Fibroblast of skin of right quadriceps (primary cell): ENCODE measurements at regions not wholly inside any gene's neighbourhood (a gene's known extent, or its start where the extent isn't known, plus 50 kb on each side); places are given as distances from the start of the nearest gene placed in this dataset.
A peak's percentile ranks its signal among the peaks of the same experiment; 100 is the strongest.

Experiments
- DNase-seq: peaks from one replicate; pipeline ENCODE4 v3.0.0-alpha.2; 2013

DNA sequence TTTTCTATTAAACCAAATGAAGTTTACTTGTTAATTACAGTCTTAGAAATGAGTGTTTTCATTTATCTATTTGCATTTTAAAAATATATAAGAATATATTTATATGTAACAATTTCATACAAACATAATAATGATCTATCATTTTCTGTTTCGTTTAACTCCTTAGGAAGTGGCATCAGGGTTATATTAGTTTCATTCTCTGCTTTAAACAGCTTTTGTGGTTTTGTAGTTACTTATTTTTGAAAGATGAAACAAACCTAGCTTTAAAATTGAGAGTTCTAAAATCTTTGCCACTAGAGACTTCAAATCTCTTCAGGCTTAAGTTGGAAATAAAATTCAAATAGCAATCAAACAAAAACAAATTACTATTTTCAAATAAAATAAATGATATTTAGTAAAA is 2110.6 kb downstream of the MRPL39 start:
- no peak for DNase-seq

DNA sequence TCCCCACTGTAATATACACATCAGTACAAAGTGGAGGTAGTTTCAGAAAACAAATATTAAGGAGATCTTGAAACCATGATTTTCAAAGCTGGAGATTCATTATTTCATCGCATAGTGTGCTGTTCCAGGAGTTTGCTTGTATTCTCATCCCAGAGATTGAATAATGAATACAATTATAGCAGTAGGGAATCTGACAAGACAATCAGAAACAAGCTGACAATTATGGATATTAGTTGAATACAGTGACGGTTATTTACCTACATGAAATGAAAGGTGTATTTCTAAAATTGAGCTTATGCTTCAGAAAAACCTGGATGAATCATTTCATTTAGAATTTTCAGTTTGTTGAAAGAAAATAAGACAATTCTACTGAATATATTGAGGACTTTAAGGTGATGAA is 2119.0 kb downstream of the MRPL39 start:
- no peak for DNase-seq

GRCh38 chr21:23480591-23481270 is 2126.6 kb downstream of the MRPL39 start:
- no peak for DNase-seq

GRCh38 chr21:23478381-23478780 is 2128.9 kb downstream of the MRPL39 start:
- DNase-seq: no peak

DNA sequence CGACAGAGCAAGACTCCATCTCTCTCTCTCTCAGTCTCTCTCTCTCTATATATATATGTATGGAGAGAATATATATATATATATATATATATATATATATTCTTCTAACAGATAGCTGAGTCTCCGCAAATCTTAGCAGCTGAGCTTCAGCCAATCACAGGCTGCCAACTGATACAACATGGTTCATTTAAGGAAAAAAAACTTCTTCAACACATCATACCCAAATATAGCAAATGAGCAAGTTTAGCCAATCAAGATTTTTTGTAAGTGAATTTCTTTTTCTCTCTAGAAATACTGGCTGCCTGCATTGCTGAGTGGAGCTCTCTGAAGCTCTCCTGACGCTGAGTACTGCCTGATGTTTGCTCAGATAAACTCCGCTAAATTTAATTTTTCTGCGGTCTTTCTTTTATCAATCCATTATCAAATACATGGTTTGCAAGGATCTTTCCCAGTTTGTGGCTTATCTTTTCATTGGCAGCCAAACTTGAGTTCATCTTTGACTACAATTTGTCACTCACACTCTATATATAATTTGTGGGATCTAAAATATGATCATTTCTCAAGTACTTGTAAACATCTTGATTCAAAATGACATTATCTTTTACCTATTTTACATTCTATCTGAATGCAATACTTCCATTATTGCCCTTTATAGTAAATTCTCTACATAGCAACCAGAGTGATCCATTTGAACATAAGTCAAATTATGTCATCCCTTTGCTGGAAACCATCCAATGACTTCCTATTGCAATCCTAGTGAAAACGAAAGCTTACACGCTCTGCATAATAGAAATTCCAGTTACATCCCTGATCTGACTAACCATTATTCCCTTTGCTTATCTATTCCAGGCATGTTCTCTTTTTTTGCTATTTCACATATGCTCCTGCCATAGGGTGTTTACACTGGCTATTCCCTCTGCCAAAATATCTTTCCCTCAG is 2131.7 kb downstream of the MRPL39 start:
- peak; percentile 0 for DNase-seq

- DNase-seq: no peak
These were observed 2135.4 kb downstream of the MRPL39 start for GRCh38 chr21:23471877-23472276.

DNA sequence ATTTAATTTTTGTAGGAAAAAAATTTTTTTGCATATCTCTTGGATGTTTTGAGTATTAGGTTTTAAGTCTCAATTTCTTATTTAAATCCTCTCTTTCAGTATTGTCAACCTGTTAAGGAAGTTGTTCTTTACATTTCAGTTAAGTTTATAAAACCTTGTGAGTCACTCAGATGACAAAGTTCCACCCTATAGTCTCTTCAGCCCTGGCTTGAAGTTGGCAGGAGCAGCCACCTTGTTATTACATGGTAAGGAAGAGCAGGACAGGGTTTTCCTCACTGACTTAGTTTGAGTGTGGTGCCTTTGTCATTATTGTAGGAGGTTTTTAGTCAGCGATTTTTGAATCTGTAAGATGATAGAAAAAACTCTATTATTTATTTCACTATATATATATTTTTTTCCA is 2143.9 kb downstream of the MRPL39 start:
- no peak for DNase-seq

DNA sequence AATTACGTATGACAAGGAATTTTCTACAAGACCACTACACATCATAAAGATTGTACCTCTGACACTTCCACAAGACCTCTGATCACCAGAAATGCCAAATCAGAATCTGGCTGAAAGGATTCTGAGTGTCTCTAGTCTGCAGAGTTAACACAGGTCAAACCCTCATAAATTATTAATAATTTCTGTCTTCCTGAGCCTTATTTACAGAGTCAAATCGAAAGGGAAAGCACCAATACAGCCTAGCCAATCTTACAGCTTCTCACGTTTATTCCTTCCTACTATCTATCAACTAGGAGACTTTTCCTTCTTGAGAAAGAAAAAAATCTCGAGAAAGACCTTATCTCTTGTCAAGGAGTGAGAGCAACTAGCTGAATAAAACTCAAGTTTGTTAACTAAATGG is 2151.6 kb downstream of the MRPL39 start:
- DNase-seq: no peak

DNA sequence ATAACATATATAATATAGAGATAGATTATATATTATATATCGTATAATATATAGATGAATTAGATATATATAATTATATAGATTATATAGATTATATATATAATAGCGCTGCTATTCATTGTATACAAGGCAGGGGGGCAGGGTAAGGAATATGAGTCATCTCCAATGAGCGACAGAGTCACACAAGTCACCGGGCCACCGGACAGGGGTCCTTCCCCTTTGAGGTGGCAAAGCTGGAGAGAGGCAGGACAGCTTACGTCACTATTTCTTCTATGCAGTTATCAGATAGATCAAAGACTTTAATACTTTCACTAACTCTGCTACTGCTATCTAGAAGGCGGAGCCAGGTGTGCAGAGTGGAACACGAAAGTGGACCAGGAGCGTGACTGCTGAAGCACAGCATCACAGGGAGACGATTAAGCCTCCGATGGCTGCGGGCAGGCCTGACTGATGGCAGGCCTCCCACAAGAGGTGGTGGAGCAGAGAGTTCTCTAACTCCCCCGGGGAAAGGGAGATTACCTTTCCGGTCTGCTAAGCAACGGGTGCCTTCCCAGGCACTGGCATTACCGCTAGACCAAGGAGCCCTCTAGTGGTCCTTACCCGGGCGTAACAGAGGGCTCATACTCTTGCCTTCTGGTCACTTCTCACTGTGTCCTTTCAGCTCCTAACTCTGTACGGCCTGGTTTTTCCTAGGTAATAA is 2154.7 kb downstream of the MRPL39 start:
- DNase-seq: no peak

DNA sequence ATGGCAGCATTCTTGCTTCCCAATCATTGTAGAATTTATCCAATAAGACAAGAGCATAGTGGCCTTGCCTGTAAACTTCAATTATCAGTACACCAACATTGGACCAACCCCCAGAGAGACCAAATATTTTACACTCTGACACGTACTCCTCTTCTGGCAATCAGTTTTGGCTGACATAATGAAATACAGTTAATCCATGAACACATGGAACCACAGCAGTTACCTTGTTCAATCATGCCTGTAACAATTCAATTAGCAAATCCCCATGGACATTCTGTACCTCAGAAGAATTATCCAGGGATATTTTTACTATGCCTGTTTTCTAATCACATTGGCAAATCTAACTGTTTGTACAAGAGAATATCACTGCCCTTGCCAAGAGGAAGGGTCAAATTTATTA is 2162.0 kb downstream of the MRPL39 start:
- DNase-seq: no peak

- DNase-seq: no peak
These were observed 2169.2 kb downstream of the MRPL39 start for GRCh38 chr21:23438081-23438480.

DNA sequence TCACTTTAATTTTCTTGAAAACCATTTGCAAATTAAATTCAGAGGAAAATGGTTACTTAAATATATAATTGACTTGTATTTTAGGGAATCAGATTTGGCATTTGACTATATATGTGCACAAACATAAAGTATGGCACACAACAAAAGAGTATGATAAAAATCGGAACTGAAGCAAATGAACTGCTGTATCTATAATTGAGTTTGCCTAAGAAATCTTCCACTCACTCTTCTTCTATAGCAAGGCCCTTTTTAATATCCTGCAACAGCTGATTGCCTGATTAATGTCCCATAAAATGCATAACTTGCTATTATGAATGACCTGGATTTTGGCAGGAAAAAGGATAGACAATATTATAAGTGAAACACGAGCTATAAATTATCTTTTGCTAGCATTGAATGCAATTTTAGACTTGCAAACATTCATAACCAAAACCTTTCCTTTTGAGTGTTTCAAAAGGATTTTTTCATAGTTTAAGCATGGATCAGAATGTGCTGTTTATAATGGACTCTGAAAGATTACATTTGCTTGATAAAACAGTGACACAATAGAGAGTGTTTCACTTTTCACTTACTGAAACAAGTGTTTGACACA is 2204.3 kb downstream of the MRPL39 start:
- DNase-seq: no peak

- peak; percentile 0 for DNase-seq
These were observed 2206.0 kb downstream of the MRPL39 start for GRCh38 chr21:23401278-23401677.

DNA sequence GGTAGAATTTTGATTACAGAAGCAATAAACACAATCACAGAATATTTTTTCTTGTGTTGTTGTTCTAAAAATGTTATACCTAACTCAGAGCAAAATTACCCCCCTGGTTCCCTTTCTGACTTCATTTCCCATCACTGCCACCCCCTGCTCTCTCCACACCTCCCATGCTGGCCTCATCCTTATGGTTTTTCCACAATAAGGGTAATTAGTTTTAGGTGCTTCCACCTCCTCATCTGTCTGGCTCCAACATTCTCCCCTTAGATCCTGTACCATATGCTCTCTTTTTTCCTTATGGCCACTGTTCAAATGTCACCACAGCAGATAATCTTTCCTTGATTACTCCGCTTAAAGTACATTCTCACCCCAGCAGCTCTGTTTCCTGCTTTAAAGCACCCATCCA is 2208.6 kb downstream of the MRPL39 start:
- DNase-seq: no peak

DNA sequence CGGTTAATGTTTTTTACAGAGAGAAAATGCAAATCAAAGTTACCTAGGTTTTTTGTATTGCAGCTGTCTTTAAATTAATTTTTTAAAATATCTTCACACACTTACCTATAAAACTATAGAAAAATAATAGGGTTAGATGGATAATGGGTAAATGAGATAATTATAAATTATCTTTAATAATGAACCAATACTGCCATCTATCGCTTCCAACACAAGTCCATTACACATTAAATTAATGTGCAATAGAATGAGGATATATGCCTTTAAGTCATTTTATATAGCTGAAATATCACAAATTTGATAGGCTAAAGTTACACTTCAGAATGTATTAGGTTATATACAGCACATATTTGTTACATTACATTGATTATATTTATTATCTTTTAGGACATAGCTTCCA is 2212.8 kb downstream of the MRPL39 start:
- DNase-seq: no peak

GRCh38 chr21:23384679-23385078 is 2222.6 kb downstream of the MRPL39 start:
- DNase-seq: no peak

- DNase-seq: no peak
These were observed 2233.1 kb downstream of the MRPL39 start for GRCh38 chr21:23374155-23374554.

DNA sequence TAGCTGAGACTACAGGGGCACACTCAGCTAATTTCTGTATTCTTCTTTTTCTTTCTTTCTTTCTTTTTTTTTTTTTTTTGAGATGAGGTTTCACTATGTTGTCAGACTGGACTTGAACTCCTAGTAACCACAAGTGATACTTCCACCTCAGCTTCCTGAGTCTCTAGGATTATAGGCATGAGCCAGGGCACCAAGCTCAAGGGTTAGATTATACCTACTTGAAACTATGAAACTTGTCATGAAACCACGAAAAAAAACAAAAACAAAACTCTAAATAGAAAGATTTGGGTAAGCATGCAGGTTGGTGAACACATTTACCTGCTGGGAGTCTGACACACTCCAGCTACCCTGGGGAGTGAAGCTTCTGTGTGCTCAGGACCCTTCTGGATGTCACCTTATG is 2250.4 kb downstream of the MRPL39 start:
- no peak for DNase-seq

DNA sequence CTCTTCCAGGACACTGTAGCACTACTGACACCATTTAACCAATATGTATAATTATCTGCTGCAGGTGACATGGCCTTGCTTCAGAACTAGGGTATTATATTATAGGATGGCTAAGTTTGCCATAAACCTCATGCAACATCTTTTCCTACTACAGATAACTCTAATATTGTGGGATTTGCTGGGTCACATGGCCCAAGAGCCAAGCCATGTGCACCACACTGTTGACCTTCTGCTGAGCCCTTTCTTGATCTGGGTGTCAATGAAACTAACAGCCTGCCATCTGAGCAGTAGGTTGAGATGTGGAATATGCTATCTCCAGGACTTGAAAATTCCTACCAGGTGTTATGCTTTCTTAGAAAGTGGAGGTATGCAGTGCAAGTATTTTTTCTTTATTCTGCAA is 2291.1 kb downstream of the MRPL39 start:
- no peak for DNase-seq

DNA sequence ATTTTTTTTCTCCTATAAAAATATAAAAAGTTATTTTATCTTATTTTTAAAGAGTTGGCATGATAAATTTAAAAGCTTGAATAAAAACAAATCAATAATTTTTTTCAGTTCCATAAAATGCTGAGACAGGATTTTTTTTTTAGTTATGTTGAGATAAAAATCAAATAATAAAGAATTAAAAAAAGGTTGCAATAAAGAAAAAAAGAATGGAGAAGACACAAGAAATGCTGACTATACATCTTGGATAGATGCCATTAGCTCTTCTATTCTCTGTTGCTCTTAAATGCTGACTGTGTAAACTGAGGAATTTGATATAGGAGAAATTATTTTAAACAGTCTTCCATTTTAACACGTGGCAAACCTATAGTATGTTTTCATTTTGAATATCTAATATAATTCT is 2298.5 kb downstream of the MRPL39 start:
- no peak for DNase-seq

DNA sequence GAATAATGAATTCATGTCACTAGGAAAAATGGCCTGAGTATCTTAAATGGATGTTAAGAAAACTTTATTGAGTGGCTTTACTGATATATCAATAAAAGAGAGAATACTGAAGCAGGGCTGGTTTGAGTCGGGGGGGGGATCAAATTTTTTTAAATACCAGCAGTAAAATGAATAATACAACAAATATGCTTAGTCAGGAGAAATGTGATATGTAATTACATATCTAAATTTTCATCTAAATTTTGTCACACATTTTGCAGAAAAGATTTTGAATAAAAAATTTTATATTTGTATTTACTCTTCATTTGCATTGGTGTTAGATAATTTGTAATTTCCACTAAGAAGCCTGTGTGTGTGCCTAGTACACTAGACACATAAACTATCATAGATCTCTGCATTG is 2300.2 kb downstream of the MRPL39 start:
- DNase-seq: no peak

GRCh38 chr21:23292292-23292691 is 2294.1 kb downstream of the NCAM2 start:
- DNase-seq: no peak

- no peak for DNase-seq
These were observed 2283.7 kb downstream of the NCAM2 start for GRCh38 chr21:23281917-23282316.
